ENCODE measurements at regions not wholly inside any gene's neighbourhood (a gene's known extent, or its start where the extent isn't known, plus 50 kb on each side); places are given as distances from the start of the nearest gene placed in this dataset.

DNA sequence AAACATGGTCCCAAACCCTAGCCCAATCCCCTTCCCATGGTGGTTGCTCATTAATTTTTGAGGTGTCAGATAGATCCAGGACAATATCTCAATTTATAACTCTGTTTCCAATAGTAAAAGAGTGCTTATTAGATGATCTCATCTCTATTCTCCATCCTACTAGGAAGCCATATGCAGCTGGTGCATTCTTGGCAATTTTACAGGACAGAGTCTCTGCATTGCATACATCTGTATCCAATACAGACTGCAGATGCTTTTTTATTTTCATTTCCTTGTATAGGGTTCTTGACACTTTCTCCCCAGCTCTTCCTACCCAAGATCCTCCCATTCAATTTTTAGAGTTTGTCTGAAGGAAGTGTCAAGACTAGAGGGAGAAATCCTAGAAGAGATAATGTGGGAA is 194.8 kb upstream of the DPH6 start:
- Histone ChIP-seq H3K27me3 (no peaks in the 10 kb centered on the region), H4K20me1 (no peaks in the 10 kb centered on the region), H3K9me3 (peaks cover 6% of the 10 kb centered on the region; the same call in 1 of the 2 replicates), H3K4me2 (no peak overlapping the region), H3K36me3 (no peaks in the 10 kb centered on the region), H3K27ac (no peak overlapping the region), H3K4me1 (no peaks in the 10 kb centered on the region), H3K9ac (no peak overlapping the region), H3K4me3 (no peak overlapping the region)
- no peak for TF ChIP-seq Cebpa-rat (IDR thresholded peaks at IDR 0.05)

DNA sequence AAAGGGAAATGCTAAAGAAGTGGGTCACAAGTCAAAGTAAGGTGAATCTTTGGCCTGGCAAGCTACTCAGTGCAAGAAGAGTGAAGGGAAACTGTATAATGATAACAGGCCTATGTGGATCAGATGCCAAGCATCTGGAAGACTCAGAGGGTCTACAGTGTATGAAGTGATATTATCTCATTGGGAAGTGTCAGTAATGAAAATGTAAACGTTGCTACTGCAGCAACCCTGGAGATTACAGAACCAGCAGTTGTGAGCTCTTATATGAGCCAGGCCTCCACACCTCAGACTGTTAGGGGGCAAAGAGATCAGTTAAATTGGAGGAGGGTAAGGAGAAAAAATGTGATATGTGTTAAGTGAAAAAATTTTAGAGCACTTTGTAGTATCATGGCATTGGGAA is 195.4 kb upstream of the DPH6 start:
- no peaks in the 10 kb centered on the region for H3K36me3 ChIP-seq
- H3K4me2 ChIP-seq: no peak overlapping the region
- H3K4me1 ChIP-seq: no peaks in the 10 kb centered on the region
- no peak for TF ChIP-seq Cebpa-rat (IDR thresholded peaks at IDR 0.05)
- H3K27ac ChIP-seq: no peak overlapping the region
- H3K27me3 ChIP-seq: no peaks in the 10 kb centered on the region
- no peaks in the 10 kb centered on the region for H4K20me1 ChIP-seq
- H3K9me3 ChIP-seq: peaks cover 6% of the 10 kb centered on the region; the same call in 1 of the 2 replicates
- no peak overlapping the region for H3K9ac ChIP-seq
- H3K4me3 ChIP-seq: no peak overlapping the region

DNA sequence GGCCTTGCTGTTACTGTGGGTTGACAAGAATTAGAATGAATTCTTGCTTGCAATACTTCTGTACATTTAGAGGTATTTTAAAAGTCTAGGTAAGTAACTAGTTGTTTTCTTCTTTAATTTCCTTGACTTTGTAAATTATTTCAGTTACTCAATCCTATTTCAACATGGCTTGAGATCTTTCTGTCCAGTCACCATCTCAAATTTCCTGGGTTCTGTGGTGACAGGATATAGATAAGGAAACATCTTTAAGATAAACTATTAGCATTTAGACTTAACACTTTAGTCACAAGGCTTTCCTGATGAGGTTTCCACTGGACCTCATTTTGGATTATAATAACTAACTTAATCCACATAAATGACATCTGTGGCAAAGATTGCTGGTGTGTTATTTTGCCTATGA is 195.9 kb upstream of the DPH6 start:
- TF ChIP-seq Cebpa-rat (IDR thresholded peaks at IDR 0.05): no peak
- H3K9me3 ChIP-seq: peaks cover 6% of the 10 kb centered on the region; the same call in 1 of the 2 replicates
- H3K27me3 ChIP-seq: no peaks in the 10 kb centered on the region
- no peak overlapping the region for H3K27ac ChIP-seq
- H4K20me1 ChIP-seq: no peaks in the 10 kb centered on the region
- no peak overlapping the region for H3K4me3 ChIP-seq
- H3K36me3 ChIP-seq: no peaks in the 10 kb centered on the region
- H3K4me2 ChIP-seq: no peak overlapping the region
- no peaks in the 10 kb centered on the region for H3K4me1 ChIP-seq
- H3K9ac ChIP-seq: no peak overlapping the region

DNA sequence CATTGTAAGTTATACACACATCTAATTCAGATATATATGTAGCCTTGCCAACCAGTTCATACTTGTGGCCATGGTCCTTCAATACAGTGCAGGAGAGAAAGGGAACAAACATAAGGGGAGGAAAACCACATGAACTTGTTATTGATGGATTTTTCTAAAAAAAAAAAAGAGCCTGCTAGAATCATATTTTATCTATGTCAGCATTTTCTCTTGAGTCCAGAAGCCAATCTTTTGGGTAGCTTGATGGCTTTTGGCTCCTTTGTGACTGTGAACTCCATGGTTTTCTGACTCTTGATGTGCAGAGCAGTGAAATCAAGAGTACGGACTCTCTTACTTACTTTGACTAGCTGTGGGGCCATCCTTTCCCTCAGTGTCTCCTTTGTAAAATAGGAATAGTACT is 197.4 kb upstream of the DPH6 start:
- Histone ChIP-seq H3K36me3 (no peaks in the 10 kb centered on the region), H3K9me3 (peaks cover 2% of the 10 kb centered on the region; the same call in 1 of the 2 replicates), H3K4me1 (no peaks in the 10 kb centered on the region), H4K20me1 (no peaks in the 10 kb centered on the region), H3K27ac (no peak overlapping the region), H3K4me3 (no peak overlapping the region), H3K27me3 (no peaks in the 10 kb centered on the region), H3K9ac (no peak overlapping the region), H3K4me2 (no peak overlapping the region)
- no peak for TF ChIP-seq Cebpa-rat (IDR thresholded peaks at IDR 0.05)

DNA sequence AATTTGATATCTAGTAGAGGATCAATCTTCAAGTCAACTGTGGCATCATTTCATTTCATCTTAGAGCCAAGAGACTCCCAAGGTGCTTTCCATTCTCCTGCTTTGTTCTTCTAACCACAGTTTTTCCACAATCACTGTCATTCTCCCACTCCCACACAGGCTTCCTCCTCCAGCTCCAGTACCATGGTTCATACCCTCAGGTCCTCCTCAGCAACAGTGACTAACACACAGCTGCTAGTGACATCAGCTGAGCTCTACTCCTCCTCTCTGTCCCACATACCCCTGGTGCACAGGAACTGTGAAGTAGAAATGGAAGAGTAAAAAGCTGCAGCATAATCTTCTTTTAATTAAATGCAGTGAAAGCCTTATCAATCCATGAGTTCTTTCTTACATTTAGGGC is 200.2 kb upstream of the DPH6 start:
- Histone ChIP-seq H4K20me1 (no peaks in the 10 kb centered on the region), H3K27ac (no peak overlapping the region), H3K9me3 (no peaks in the 10 kb centered on the region), H3K4me2 (no peak overlapping the region), H3K4me1 (no peaks in the 10 kb centered on the region), H3K9ac (no peak overlapping the region), H3K4me3 (no peak overlapping the region), H3K36me3 (no peaks in the 10 kb centered on the region), H3K27me3 (no peaks in the 10 kb centered on the region)
- TF ChIP-seq Cebpa-rat (IDR thresholded peaks at IDR 0.05): no peak

DNA sequence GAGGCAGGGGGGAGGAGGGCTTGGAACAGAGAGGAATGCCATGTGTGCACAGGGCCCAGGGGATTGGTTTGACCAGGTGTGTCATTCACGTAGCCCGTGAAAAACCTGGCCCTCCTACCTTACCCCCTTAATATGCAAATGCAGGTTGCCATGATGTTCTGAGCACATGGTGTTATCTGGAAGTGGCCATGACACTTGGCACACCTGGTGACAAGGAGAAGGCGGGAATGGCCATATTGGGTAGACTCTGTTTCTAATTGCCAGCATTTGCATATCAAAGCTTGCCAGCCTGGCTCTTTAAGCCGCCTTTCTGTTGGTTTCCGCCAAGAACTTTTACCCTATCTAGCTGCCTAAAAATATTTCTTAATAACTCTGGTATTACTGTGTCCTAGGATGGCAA is 202.1 kb upstream of the DPH6 start:
- no peaks in the 10 kb centered on the region for H3K4me1 ChIP-seq

DNA sequence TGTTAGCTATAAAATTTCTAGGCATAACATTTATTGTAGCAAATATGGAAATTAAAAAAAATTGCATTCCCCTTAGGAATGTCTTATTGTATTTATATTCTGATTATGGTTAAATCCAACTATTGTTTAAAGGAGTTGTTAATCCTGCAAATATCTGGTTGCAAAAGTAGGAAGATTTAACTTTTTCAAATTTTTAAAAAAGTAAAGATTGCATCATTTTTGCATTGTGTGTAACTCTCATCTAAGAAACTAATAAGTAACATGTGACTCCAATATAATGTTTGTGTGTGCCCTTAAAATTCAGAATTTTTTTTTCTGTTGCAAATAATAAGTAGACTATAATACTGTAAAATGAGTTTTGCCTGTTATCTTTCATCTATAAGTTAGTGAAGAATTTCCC is 204.1 kb upstream of the DPH6 start:
- no peaks in the 10 kb centered on the region for H3K27me3 ChIP-seq
- H3K4me3 ChIP-seq: no peak overlapping the region
- no peak overlapping the region for H3K9ac ChIP-seq
- H3K4me1 ChIP-seq: no peaks in the 10 kb centered on the region
- H3K27ac ChIP-seq: no peak overlapping the region
- no peak for TF ChIP-seq Cebpa-rat (IDR thresholded peaks at IDR 0.05)
- H4K20me1 ChIP-seq: no peaks in the 10 kb centered on the region
- no peaks in the 10 kb centered on the region for H3K36me3 ChIP-seq
- H3K9me3 ChIP-seq: no peaks in the 10 kb centered on the region
- H3K4me2 ChIP-seq: no peak overlapping the region

More for the DNA sequence above, 202.1 kb upstream of the DPH6 start:
- H4K20me1 ChIP-seq: no peaks in the 10 kb centered on the region
- no peak overlapping the region for H3K4me3 ChIP-seq
- H3K9me3 ChIP-seq: no peaks in the 10 kb centered on the region
- no peak overlapping the region for H3K4me2 ChIP-seq
- H3K27ac ChIP-seq: no peak overlapping the region
- no peaks in the 10 kb centered on the region for H3K36me3 ChIP-seq
- H3K9ac ChIP-seq: no peak overlapping the region
- no peaks in the 10 kb centered on the region for H3K27me3 ChIP-seq
- no peak for TF ChIP-seq Cebpa-rat (IDR thresholded peaks at IDR 0.05)

DNA sequence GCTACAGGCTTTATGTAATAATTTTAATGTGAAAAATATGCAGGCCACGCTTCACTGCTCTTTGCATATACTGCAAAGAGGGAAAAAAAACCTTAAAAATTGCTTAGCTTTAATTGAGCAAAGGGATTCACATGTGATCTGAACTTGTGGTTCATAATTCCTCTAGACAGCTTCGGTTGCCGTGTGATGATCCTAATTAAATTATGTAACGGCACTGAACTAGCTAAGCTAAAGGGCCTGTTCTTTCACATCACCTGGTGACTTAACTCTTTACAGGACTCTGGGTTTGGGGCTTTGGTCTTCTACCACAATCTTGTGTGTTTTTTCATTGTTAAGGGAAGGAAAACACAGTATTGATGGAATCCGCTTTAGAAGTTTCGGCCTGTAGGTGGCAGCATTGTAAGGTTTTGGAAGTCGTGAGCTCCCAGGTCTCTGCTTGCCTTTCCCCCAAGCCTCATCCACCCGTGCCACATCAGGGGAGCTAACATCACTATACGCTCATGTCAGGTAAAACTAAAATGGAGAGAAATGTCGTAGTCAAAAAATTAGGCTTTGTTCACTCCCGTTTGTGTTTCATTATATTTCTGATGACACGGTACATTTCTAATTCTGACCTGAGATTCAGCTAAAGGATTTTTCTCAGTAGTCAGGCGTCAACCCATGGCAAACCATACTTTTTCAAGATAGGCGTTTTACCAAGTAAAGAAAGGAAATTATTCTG is 205.6 kb upstream of the DPH6 start:
- no peak overlapping the region for H3K4me2 ChIP-seq

DNA sequence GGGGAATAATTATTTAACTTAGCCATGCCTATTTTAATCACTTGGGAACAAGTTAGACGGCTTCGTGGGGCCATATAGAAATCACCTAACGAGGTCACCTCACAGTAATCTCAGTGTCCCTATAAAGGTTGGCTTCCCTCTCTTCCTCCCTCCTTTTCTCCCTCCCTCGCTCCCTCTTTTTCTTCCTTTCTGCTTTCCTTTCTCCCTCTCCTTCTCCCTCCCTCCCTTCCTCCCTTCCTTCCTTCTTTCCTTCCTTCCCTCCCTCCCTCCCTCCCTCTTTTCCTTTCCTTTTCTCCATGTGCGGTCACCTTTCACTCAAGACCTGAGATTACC is 206.1 kb upstream of the DPH6 start:
- TF ChIP-seq Cebpa-rat (IDR thresholded peaks at IDR 0.05): no peak
- Histone ChIP-seq H3K4me2 (no peak overlapping the region), H3K4me1 (no peaks in the 10 kb centered on the region), H3K9ac (no peak overlapping the region), H3K4me3 (no peak overlapping the region), H4K20me1 (no peaks in the 10 kb centered on the region), H3K27ac (no peak overlapping the region), H3K36me3 (no peaks in the 10 kb centered on the region), H3K9me3 (no peaks in the 10 kb centered on the region), H3K27me3 (no peaks in the 10 kb centered on the region)

More for the DNA sequence above, 205.6 kb upstream of the DPH6 start:
- no peak overlapping the region for H3K4me3 ChIP-seq
- TF ChIP-seq Cebpa-rat (IDR thresholded peaks at IDR 0.05): no peak
- no peaks in the 10 kb centered on the region for H3K36me3 ChIP-seq
- no peaks in the 10 kb centered on the region for H3K4me1 ChIP-seq
- H3K27me3 ChIP-seq: no peaks in the 10 kb centered on the region
- no peaks in the 10 kb centered on the region for H3K9me3 ChIP-seq
- no peaks in the 10 kb centered on the region for H4K20me1 ChIP-seq
- H3K27ac ChIP-seq: no peak overlapping the region
- no peak overlapping the region for H3K9ac ChIP-seq

DNA sequence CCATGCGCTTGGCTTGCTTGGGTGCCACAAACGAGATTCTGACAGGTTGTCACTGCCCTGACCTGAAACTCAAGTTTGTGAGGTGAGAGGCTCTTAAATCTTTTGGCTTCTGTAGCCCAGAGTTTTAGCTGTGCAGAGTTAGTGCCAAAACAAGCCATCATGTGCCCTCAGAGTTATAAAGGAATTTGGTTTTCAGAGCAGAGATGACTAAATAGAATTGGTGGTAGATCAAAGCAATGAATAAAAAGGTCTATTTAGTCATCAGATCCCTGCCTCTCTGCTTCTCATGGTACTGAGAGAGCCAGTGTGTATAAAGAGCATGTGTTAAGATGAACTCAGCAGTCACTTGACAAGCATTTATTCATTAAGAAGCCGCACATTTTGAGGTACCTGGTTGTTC is 207.5 kb upstream of the DPH6 start:
- Histone ChIP-seq H3K4me2 (no peak overlapping the region), H3K27me3 (no peaks in the 10 kb centered on the region), H3K9me3 (no peaks in the 10 kb centered on the region), H4K20me1 (no peaks in the 10 kb centered on the region), H3K27ac (no peak overlapping the region), H3K36me3 (no peaks in the 10 kb centered on the region), H3K4me3 (no peak overlapping the region), H3K9ac (no peak overlapping the region), H3K4me1 (no peaks in the 10 kb centered on the region)
- no peak for TF ChIP-seq Cebpa-rat (IDR thresholded peaks at IDR 0.05)
